Nucleus accumbens (tissue), 56 donors: ENCODE measurements at regions not wholly inside any gene's neighbourhood (a gene's known extent, or its start where the extent isn't known, plus 50 kb on each side); places are given as distances from the start of the nearest gene placed in this dataset.

Source experiments
- DNase-seq, 56 donors: peaks; one replicate each; lab custom pipeline; 2025; lab: John Stamatoyannopoulos, UW

GRCh38 chr10:128626397-128627000 lies 500.3 kb upstream of the MKI67 start:
- no peak for DNase-seq

- no peak for DNase-seq
These were observed 501.6 kb upstream of the MKI67 start for GRCh38 chr10:128627811-128628210.

GRCh38 chr10:128628252-128628651 lies 502.0 kb upstream of the MKI67 start:
- DNase-seq = no peak

DNA sequence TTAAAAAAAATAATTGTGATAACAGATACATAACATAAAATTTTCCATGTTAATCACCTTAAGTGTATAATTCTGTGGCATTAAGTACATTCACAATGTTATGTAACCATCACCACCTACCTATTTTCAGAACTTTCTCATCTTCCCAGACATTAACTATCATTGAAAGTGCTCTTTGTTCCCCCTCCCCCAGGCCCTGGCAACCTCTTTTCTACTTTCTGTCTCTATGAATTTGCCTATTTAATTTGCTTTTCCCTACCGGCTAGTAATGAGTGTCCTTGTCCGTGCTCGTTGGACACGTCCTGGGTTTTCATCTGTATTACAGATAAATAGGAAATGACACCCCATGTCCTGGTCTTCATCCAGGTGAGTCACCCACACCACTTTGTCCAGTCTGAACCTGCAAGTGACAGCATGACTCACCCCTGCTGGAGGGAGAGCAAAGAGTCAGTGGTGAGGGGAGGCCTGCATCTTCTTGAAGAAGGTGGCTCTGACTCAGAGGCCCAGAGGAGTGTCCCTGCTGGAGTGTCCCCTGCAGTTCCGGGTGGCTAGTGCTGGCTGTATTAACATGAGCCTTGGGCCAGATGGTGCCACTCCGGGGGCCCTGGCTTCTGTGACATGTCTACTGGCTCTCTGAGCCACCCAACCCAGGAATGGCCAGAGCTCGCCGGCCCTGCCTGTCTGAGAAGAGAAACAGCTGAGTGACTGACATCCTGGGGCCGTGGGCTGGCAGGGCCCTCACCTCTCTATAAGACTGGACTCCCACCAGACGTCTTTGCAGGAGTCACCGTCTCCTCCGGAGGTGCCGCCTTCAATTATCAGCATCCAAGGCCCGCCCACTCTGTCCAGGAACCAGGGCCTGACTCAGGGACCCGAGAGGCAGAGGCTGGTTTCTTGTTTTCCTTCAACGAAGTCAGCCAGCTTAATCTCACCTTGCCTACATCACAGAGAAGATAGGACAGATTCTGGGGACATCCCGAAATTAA lies 503.2 kb upstream of the MKI67 start:
- DNase-seq = peak in 1 of 56 donors; percentile 15

DNA sequence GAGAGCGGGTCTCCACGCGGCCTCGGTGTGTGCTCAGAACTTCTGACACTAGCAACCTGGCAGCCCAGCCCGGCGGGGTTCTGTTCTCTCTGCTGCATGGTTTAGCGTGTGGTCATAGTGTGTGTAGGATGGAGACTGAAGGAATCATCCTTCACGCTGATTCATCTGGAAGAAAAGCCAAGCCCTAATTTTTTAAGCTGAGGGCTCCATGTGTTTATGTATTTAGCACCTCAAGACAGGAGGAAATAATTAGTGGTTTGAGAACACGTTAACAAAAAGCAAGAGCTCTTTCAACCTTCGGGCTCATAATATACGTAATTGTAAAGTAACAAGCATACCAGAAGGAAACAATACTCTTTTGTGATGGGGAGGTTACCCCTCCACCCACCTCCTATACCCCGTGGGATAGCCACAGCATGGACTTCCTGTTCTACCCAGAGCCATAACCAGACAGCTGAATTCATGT lies 504.6 kb upstream of the MKI67 start:
- no peak for DNase-seq

DNA sequence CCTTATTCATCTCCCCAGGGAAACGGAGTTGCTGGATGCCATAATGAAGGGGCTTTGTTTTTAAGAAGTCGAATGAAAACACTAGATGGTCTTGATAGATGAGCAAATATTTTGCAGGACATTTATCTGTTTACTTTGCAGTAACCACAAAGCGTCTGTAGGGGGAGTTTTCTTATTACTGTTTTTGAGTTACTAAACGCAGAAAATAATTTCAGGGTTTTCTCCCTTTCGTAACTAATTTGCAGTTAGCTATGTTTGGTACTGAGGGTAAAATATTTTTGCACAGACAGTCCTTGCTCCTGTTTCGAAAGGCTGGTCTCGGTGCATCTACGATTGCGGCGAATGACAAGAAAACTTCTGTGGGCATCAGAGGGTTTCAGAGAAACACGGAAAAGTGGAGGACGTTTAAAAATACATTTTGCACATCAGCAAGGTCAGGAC lies 505.6 kb upstream of the MKI67 start:
- DNase-seq = no peak

DNA sequence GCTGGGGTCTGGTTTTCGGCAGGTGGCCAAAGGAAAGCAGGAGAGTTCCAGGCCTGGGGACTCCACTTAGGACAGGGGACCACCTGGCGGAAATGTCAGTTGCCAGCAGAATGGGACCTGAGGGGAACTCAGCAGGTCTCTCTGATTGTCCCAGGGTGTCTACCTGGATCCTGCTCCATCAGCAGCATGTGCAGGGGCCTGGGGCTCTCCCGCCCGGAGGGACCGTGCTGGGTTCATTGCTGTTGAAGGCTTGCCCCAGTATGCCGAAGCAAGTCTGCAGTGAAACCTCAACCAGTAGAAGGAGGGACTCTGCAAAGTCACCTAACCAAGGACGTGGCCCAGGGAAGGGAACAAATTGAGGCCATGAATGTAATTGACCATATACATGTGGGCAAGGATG lies 506.5 kb upstream of the MKI67 start:
- no peak for DNase-seq

GRCh38 chr10:128633864-128634540 lies 507.8 kb upstream of the MKI67 start:
- DNase-seq = no peak

GRCh38 chr10:128642023-128642422 lies 515.8 kb upstream of the MKI67 start:
- peak in 5 of 56 donors; percentile 13 to 38 (median 22) for DNase-seq

- no peak for DNase-seq
These were observed 516.3 kb upstream of the MKI67 start for GRCh38 chr10:128642502-128642901.

DNA sequence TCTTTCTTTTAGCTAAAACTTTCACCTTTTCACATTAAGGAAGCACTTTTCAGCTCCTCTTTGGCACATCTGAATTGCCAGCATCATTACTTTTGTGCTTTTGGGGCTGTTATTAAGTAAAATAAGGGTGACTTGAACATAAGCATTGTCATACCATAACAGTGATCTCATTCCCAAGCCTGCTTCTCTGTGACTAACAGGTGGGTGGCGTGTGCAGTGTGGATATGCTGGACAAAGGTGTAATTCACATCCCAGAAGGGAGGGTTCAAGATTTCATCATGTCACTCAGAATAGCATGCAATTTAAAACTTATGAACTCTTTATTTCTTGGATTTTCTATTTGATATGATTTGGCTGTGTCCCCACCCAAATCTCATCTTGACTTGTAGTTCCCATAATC lies 517.4 kb upstream of the MKI67 start:
- DNase-seq = no peak

GRCh38 chr10:128645486-128645885 lies 519.3 kb upstream of the MKI67 start:
- DNase-seq = no peak

DNA sequence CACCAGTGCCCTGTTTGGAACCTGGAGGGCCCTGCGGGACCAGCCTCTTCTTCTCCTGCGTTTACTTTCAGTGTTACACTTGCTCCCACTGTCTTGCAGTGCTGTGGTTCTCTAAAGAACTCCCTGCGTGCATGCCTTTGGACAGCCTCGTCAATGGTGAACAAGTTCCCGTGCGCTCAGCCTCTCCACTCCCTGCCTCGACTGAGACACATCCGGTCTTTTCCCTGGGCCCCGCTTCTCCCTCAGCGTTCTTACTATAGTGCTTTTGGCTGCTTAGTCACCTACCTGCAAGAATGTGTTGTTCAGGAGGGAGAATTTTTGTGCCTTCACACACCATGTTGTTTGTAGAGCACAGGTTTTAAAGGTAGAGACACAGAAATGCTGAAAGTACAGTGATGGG lies 520.7 kb upstream of the MKI67 start:
- DNase-seq = no peak

- DNase-seq = no peak
These were observed 531.3 kb upstream of the MKI67 start for GRCh38 chr10:128657548-128657947.

GRCh38 chr10:128660726-128661125 lies 534.5 kb upstream of the MKI67 start:
- no peak for DNase-seq

GRCh38 chr10:128661404-128662197 lies 535.4 kb upstream of the MKI67 start:
- DNase-seq = no peak

GRCh38 chr10:128662520-128662919 lies 536.3 kb upstream of the MKI67 start:
- no peak for DNase-seq

DNA sequence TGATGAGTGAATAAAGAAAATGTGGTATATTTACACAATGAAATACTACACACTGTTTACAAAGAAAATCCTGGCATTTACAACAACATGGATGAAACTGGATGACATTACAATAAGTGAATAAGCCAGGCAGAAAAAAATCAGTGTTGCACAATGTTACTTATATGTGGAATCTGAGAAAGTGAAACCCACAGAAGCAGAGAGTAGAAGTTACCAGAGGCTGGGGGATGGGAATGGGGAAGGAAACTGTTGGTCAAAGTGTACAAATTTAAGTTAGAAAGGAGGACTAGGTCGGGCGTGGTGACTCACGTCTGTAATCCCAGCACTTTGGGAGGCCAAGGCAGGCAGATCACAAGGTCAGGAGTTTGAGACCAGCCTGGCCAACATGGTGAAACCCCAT lies 538.5 kb upstream of the MKI67 start:
- no peak for DNase-seq

DNA sequence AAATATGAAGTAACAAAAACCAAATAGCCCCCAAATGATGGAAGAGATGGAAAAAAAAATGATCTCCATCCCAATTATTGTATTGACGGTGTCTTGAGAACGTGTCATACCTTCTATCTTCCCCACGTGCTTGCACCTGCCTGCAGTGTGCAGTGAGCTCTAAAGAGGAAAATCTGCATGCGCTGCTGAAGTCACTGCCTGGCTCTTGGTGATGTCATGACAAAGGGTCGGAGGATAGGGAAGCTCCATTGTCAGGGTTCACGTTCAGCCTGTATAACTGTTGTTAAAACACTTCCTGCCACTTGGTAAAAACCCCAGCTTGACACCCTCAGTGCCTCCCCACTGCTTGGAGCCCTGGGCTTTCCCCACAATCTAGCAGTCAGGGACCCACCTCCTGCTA lies 549.2 kb upstream of the MKI67 start:
- no peak for DNase-seq

DNA sequence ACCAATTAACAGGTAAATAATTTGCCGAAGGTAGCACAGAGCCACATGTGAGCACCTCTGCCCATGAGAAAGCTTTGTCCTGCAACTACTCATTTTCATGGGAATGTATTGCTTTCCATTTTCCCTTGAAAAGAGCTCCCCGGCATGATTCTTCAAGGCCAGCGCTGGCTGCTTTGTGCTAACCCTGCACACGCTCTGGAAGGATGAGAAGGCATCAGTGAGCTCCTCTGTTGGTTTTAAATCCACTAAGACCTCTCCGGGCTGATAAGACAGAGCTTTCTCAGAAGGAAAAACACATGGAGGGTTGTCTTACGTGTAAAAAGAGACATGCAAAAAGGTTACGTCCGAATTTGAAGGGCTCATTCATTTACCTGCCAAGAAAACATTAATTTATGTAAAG lies 553.9 kb upstream of the MKI67 start:
- no peak for DNase-seq
